Posterior cingulate gyrus (tissue), 11 donors: ENCODE measurements at regions not wholly inside any gene's neighbourhood (a gene's known extent, or its start where the extent isn't known, plus 50 kb on each side); places are given as distances from the start of the nearest gene placed in this dataset.
"Not testable (repeated sequence)": the region's sequence is repeated elsewhere in the genome, so short reads cannot be mapped to it uniquely, and the experiment has no call there.

Source experiments
- DNase-seq, 10 donors: peaks; one replicate each; pipeline versions ENCODE4 v3.0.0 to v3.0.0-alpha.2; 2020 to 2021; ENCODE audit warnings: mixed read lengths in 3 of 10
- intact Hi-C: fragments of 100-400 bp; cut with DNase I; formaldehyde crosslinking; loops from one replicate; pipeline ENCODE4 v1.15.1; 2023

DNA sequence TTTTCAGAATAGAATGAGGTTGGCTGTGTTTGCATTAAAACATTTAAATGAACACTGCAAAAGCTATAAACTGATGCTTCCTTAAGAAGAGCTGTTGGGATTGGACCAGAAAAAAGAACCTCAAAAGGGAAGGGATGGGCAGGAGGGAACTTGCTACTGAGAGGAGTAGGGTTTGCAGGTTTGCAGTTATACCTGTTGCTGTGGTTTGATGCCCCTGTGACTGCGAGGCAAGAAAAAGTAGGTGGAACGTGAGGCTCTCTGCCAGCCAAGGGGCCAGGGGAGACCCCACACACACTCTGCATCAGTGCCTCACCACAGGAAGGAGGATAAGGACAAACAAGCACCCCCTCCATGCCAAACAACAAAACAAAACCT lies 197.2 kb downstream of the BCAS1 start:
- no peak for DNase-seq
- intact Hi-C loops = no loop called here

DNA sequence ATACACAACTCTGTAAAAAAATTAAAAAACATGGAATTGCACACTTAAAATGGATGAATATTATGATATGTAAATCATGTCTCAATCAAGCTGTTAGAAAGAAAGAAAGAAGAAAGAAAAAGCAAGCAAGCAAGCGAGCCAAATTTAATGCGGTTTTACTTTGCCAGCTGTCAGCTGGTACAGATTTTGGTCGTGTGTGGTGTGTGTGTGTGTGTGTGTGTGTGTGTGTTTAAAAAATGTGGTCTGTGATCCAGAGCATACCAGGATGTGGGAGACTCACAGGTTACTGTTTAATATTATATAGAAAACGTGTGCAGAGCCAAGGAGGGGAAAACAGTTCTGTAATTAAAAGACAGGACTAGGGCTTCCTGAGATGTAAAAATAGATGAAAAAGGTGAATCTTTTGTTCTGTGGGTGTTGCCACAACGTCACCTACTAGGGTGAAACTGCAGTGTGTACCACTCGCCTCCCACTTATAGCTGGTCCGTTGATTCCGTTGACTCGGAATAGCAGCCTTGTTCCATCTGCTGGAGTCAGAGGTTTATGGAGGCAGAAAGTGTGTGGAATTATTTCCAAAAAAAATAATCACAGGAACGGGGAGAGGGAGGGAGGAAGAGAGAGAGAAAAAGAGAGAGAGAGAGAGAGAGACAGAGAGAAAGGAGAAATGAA lies 197.7 kb downstream of the BCAS1 start:
- intact Hi-C loops = no loop called here
- DNase-seq = no peak

DNA sequence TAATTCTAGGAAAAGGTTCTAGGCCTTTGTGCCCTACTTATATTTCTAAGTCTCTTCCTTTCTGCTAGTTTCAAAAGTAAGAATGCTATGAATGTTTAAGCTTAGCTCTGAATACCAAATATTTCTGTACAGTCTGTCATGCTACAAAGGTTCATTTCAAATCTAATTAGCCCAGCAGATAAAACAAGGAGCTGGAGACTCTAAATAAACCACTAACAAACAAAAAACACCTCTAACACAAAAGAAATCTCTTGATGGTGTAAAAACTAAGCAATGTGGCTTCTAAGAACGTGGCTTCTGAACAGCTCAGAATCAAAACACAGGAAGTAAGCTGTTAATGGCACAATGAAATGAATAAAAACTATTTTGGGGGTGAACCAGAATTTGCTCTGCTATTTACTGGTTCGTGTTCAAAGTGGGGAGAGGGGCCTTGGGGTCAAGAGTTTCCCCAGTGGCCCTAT lies 198.3 kb downstream of the BCAS1 start:
- intact Hi-C loops = no loop called here
- no peak for DNase-seq

DNA sequence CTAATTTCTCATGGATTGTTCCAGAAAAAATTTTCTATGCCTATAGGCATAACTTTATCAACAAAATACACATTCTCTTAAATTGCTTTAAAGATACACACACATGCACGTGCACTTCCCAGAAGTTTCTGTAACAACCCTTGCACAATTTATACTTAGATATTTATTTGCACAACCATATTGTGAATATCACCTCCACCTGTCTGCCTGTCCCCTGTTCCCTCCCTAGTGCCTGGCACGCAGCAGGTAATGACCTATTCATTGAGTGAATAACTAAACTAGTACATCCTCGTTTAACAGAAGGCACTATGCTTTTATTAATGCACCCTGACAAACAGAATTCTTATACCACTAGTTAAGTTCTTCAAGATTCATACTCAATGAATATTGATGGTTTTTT lies 198.9 kb downstream of the BCAS1 start:
- intact Hi-C loops = no loop called here
- no peak for DNase-seq

DNA sequence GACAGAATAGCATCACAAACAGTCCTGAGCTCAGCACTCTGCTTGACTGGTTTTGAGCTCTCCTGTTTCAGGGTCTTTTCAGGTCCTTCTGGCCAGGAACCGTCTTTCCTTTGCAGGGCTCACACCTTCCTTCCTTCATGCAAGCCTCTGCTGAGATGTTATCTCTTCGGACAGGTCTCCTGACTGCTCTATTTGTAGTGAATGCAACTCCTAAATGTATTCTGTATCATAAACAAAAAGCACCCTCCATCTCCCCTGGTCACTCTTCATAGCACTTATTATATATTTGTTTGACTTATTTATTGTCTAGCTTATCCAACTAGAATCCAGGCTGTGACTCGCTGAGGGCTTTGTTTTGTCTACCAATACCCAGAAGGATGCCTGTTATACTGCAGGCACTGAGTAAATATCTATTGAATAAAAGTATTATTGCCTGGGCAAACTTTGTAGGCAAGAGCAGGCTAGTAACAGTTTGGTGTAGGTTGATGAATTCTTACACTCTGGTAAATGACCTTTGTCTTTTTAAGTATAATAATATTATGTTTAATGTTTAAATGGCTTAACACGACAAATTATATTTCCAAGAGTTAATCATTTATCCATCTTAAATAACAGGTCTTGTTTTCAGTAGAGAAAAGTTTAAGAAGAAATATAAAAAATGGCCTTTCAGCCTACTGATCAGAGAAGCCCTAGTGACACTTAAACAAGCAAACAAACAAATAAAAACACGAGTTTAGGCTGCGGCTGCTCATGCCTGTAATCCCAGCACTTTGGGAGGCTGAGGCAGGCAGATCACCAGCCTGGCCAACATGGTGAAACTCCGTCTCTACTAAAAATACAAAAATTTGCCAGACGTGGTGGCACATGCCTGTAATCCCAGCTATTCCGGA lies 199.7 kb downstream of the BCAS1 start:
- no peak for DNase-seq
- intact Hi-C loops = no loop called here

DNA sequence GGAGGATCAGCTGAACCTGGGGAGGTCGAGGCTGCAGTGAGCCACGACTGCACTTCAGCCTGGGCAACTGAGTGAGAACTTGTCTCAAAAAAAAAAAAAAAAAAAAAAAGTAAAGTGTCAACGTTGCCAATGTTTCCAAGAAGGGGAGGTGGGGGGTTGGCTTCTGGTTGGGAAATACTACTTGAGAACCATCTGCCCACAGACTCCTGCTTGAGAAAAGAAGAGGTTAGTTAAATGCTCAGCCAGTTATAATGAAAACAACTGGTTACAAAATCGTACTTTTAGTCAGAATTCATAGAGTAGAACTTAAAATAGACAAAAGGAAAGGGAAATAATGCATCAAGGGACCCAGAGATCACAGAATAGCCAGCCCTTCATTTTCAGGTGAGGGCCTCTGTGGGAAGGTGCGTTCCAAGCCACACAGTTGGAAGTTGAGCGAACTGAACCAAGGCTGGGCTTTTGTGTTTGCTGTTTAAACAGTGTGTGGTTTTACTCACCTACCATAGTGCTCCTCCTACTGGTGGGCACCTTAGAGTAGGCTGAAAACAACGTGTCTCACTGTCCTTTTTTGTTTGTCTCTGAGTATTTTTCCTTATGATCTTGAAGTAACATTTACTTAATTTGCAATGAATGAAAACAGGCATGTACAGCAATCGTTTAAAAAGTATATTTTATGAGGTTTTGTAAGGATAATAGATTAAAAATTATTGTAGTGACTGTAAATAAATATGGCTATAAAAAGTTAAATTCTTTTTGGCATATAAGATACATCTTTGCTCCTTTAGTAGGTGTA lies 200.7 kb downstream of the BCAS1 start:
- intact Hi-C loops = loop anchor here (5.0 kb wide), 1 partner anchor 292 kb away; no protein-coding TSS in a partner anchor
- peak in 2 of 10 donors; percentile 13 to 30 for DNase-seq

DNA sequence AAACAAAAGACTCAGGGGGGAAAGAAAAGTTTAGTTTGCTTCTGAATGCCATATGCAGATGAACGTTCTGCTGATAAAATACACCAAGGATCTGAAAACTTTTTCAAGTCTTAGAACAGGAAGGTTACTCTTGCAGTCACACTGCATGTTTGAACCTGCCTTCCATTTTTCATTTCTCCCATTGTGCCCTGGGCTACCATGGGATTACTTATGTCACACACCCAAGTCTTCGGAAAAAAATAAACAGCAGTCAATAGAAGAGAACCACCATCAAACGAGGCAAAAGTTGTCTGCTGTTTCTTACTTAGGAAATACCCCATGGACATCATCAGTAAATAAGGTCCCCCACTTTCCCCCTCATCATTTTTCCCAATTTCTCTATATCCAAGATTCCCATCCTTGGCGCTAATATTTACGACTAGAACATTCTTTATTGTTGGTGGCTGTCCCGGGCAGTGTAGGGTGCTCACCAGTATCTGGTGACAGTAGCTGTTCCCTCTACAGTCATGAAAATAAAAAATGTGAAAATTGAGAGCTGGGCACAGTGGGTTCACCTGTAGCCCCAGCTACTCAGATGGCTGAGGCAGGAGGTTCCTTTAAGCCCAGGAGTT lies 202.5 kb downstream of the BCAS1 start:
- intact Hi-C loops = loop anchor here (5.0 kb wide), 1 partner anchor 291 kb away; no protein-coding TSS in a partner anchor
- no peak for DNase-seq

DNA sequence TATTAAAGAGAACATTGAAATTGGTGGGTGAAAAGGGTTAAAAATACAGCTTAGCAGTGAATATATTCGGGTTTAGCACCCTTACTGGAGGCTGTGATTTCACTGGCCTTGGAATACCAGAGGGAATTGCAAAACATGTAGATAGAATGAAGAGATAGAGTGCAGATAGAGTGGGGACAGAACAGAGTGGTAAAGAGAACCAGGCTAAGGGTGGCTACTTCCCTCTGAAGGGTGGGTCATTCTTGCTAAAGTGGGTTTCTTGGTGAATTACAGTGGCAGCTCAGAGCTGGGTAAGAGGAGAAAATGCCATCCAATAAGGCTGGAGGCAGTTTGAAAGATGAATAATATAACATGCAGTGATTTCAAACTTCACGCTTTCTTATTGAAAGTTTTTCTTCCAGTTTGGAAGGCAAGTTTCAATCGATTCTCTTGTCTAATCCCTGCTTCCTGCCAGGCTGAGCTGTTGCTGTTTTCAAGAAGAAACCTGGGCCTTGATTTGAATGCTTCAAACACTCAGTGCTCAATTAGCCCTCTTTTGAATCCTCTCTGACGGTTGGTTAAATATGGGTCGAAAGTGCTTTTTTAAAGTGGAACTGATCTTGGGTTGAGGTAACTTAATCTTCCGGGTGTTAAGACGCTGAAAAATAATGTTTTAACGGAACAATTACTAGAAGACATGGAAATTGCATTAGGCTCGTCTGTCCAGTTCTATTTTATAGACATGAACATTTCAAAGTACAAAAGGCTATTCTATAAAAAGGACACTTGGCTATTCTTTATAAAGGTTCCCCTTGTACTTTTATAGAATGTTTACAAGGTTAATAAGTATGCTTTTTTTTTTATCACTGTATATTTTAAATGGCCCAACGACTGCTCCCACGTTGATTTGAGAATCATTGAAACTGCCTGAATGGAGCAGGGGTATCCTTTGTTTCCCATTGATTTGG lies 203.3 kb downstream of the BCAS1 start:
- intact Hi-C loops = loop anchor here (5.0 kb wide), 1 partner anchor 290 kb away; no protein-coding TSS in a partner anchor
- no peak for DNase-seq

DNA sequence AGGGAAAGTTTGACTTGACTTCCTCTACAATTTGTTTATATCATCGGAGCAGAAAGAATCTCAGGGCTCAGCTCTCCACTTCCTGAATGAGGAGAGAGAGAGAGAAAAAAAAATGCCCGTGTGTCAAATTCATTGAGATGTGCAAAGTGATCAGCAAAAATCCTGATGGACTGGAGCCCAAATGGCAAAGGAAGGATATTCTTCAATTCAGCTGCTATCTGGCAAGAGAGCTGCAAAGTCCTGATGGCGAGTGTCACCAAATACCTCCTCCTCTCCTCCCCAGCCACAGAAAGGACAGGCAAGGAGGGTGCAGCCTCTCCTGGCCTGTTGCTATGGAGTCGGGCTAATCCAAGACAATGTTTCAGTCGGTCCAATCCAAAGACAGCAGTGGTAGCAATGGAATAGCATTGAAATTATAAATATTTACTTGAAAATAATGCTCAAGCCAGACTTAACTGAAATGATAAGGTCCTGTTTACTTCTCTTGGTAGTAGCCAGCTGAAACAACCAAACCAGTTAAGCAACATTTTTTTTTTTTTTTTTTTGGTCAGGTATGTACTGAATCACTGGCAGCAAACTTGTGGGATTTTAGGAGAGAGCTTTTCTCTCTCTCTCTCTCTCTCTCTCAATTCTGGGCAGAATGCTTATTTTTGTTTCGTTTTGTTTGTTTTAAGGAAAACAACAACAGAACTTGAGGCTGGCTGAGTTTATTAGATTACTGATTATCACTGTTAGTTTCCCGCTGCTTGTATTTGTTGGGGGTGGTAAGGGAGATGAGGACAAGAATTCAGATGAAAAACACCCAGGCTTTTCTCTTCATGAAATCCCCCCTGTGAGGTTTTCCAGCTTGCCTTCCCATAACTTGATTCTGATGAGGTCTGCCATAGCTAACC lies 204.2 kb downstream of the BCAS1 start:
- intact Hi-C loops = loop anchor here (5.0 kb wide), 1 partner anchor 289 kb away; no protein-coding TSS in a partner anchor
- DNase-seq = no peak

DNA sequence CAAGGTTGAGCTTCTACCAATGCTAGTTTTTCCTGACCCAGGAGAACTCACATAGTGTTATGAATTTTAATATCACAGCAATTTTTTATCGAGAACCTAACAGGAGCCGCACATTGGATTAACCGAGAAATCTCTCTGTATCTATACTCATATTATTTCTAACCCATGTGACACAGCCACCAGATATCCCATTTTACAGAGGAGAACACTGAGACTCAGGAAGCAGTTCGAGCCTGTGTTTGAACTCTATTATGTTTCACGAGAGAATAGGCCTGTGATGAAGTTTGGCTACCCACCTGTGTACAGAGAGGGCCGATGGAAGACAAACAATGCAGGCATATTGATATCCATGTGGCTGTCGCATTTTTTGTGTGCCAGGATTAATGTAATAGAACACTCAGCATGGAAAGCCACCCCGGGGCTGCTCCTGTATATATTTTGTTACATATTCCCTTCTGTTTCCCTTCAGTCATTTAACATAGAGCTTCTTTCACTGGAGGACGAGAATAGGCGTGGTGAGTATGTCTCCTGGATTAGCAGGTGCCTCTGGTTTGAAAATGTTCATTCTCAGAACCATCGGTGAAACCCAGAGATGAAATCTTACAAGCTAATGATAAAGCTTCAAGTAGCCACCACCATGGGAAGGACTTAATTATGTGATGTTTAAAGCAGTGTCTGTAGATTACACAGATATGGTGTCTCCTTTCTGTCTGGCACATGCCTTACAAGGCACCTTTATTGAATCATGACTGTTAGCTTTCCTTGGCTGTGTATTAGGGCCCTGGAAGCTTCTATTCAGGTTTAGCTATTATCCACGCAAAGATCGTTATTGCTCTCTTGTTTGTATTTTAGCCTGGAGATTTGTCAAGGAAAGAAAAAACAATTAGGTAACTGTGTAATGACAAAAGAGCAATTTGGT lies 205.4 kb downstream of the BCAS1 start:
- intact Hi-C loops = loop anchor here (5.0 kb wide), 1 partner anchor 288 kb away; no protein-coding TSS in a partner anchor
- DNase-seq = not testable (repeated sequence)

DNA sequence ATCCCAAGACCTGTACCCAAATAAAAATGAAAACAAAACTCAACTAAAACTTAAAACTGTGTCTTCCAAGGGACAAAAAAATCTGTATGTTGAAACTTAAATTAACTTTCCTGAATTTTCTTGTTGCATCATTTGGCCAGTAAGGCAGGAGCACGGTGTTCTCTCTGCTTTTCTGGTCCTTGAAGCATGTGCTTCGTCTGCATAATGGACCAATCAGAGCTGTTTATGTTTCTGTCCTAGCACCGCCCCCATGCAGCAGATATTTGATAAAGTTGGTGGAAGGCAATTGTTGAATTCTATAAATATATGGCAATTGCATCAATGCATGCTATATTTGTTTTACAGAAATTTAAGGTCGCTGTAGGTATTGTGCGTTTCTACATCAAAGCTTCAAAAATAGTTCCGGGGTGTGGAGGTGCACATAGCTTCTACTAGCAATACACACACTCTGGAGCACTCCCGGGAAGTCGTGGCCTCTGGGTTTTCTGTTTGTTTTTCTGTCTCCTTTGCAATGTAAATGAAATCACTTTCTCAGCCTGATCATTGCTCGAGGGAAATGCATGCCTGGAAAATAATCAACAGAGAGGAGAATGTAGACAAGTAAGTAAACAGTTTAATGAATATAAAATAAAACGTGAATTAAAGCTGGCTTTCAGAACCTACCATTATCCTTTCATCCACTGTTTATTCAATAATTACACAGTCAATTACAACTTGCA lies 206.3 kb downstream of the BCAS1 start:
- intact Hi-C loops, DNase-seq: not testable (repeated sequence)

DNA sequence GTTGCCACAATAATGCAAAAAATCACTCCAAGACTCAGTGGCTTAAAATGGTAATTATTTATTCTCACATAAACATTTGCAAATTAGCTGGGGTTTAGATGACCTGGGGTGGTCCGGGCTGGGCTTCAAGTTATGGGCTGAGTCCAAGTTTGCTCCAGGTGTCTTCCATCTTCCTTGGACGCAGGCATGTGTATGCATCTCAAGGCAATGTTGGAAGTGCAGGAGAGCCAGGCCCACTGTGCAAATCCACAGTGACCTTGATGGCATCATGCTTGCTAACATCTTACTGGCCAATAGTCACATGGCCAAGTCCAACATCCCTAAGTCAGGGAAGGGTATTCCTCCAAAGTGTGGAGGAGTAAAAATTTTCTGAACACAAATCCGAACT lies 206.9 kb downstream of the BCAS1 start:
- DNase-seq, intact Hi-C loops: not testable (repeated sequence)

DNA sequence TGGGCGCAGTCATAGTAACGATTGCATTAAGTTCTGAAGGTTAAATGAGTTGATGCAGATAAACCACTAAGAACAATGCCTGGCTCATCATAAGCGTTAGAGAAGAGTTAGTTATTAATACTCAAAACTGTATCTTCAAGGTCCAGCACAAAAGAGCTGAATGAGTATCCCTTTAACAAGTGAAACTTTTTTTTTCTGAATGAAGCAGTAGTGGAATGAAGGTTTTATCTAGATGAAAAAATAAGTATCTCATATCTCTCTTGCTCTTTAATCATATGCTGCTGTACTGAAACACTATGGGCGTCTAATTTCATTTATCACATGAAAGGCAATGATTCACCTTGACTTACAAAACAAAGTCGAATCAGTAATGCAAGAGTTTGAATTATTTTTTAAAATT lies 207.4 kb downstream of the BCAS1 start:
- intact Hi-C loops, DNase-seq: not testable (repeated sequence)

DNA sequence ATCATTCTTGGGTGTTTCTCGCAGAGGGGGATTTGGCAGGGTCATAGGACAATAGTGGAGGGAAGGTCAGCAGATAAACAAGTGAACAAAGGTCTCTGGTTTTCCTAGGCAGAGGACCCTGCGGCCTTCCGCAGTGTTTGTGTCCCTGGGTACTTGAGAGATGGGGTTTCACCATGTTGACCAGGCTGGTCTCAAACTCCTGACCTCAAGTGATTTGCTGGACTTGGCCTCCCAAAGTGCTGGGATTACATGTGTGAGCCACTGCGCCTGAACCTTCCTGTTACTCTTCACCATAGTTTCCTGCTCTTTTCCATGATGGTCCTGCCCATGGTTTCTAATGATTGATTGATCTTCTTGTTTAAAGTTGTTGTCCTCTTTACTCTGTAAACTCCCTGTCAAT lies 207.9 kb downstream of the BCAS1 start:
- intact Hi-C loops, DNase-seq: not testable (repeated sequence)

DNA sequence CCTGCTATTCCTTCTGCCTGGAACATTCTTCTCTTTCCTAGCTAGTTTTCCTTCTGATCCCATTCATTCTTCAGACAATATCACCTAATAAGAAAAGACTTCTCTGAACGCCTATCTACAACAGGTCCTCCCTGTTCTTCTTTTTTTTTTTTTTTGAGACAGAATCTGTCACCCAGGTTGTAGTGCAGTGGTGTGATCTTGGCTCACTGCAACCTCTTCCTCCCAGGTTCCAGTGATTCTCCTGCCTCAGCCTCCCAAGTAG lies 208.3 kb downstream of the BCAS1 start:
- DNase-seq, intact Hi-C loops: not testable (repeated sequence)

DNA sequence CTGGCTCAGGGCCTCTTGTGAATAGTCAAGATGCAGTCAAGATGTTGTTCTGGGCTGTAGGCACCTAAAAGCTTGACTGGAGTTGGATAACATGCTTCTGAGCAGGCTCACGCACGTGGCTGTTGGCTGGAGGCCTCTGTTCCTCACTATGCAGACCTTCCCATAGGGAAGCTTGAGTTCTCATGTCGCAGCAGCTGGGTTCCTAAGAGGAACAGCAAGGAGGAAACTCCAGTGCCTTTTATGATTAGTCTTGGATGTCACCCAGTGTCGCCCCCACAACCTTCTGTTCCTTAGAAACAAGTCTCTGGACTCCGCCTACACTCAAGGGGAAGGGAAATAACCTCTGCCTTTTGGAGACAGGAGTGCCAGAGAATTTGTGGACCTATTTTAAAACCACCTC lies 210.7 kb downstream of the BCAS1 start:
- no peak for DNase-seq
- intact Hi-C loops = no loop called here

DNA sequence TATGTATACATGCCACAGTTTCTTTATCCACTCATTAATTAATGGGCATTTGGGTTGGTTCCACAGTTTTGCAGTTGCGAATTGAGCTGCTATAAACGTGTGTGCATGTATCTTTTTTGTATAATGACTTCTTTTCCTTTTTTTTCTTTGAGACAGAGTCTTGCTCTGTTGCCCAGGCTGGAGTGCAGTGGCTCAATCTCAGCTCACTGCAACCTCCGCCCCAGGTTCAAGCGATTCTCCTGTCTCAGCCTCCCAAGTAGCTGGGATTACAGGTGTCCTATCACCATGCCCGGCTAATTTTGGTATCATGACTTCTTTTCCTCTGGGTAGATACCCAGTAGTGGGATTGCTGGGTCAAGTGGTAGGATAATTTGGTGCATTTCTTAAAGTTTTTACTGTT lies 211.4 kb downstream of the BCAS1 start:
- DNase-seq, intact Hi-C loops: not testable (repeated sequence)
